ENCODE measurements at regions not wholly inside any gene's neighbourhood (a gene's known extent, or its start where the extent isn't known, plus 50 kb on each side); places are given as distances from the start of the nearest gene placed in this dataset.

DNA sequence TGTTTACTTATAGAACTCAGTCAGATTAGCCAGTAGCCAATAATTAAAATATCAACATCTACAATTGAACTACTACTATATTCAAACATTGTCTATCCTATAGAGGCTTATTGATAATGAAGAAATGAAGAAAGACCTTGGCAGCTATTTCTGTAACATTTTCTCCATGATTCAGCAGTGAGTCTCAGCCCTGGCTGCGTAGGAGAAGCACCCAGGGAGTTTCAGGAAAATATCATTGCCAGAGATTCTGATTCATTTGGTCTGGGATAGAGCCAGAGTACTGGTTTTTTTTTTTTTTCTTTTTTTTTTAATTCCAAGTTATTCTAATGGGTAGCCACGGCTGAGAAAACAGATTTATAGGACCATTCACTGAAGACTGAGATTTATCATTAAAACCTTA, 404.8 kb downstream of the TXNL1 start:
- TF ChIP-seq, protein P1, sequence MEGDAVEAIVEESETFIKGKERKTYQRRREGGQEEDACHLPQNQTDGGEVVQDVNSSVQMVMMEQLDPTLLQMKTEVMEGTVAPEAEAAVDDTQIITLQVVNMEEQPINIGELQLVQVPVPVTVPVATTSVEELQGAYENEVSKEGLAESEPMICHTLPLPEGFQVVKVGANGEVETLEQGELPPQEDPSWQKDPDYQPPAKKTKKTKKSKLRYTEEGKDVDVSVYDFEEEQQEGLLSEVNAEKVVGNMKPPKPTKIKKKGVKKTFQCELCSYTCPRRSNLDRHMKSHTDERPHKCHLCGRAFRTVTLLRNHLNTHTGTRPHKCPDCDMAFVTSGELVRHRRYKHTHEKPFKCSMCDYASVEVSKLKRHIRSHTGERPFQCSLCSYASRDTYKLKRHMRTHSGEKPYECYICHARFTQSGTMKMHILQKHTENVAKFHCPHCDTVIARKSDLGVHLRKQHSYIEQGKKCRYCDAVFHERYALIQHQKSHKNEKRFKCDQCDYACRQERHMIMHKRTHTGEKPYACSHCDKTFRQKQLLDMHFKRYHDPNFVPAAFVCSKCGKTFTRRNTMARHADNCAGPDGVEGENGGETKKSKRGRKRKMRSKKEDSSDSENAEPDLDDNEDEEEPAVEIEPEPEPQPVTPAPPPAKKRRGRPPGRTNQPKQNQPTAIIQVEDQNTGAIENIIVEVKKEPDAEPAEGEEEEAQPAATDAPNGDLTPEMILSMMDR (tag by site-specific recombination; IDR thresholded peaks at IDR 0.05): no peak
- TF ChIP-seq HOXA7 (CRISPR knock-in tag; IDR thresholded peaks at IDR 0.05; ENCODE audit: borderline replicate concordance) (no peak), ZNF501 (tag by site-specific recombination; IDR thresholded peaks at IDR 0.05) (no peak), ZNF76 (tag by site-specific recombination; IDR thresholded peaks at IDR 0.05; ENCODE audit: borderline replicate concordance, low read depth) (no peak), ZNF202 (tag by site-specific recombination; IDR thresholded peaks at IDR 0.05; ENCODE audit: borderline replicate concordance) (no peak)
- TF ChIP-seq, protein P2, sequence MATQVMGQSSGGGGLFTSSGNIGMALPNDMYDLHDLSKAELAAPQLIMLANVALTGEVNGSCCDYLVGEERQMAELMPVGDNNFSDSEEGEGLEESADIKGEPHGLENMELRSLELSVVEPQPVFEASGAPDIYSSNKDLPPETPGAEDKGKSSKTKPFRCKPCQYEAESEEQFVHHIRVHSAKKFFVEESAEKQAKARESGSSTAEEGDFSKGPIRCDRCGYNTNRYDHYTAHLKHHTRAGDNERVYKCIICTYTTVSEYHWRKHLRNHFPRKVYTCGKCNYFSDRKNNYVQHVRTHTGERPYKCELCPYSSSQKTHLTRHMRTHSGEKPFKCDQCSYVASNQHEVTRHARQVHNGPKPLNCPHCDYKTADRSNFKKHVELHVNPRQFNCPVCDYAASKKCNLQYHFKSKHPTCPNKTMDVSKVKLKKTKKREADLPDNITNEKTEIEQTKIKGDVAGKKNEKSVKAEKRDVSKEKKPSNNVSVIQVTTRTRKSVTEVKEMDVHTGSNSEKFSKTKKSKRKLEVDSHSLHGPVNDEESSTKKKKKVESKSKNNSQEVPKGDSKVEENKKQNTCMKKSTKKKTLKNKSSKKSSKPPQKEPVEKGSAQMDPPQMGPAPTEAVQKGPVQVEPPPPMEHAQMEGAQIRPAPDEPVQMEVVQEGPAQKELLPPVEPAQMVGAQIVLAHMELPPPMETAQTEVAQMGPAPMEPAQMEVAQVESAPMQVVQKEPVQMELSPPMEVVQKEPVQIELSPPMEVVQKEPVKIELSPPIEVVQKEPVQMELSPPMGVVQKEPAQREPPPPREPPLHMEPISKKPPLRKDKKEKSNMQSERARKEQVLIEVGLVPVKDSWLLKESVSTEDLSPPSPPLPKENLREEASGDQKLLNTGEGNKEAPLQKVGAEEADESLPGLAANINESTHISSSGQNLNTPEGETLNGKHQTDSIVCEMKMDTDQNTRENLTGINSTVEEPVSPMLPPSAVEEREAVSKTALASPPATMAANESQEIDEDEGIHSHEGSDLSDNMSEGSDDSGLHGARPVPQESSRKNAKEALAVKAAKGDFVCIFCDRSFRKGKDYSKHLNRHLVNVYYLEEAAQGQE (tag by site-specific recombination; IDR thresholded peaks at IDR 0.05): no peak
